ENCODE measurements at regions not wholly inside any gene's neighbourhood (a gene's known extent, or its start where the extent isn't known, plus 50 kb on each side); places are given as distances from the start of the nearest gene placed in this dataset.
"Not testable (repeated sequence)": the region's sequence is repeated elsewhere in the genome, so short reads cannot be mapped to it uniquely, and the experiment has no call there.

GRCh38 chr7:53596230-53596629 is 560.8 kb downstream of the POM121L12 start:
- TF ChIP-seq Cebpa-rat (IDR thresholded peaks at IDR 0.05): no peak
- no peak overlapping the region for H3K4me3 ChIP-seq
- H3K27me3 ChIP-seq: no peaks in the 10 kb centered on the region
- H4K20me1 ChIP-seq: no peaks in the 10 kb centered on the region
- H3K36me3 ChIP-seq: no peaks in the 10 kb centered on the region
- no peak overlapping the region for H3K4me2 ChIP-seq
- no peak overlapping the region for H3K9ac ChIP-seq
- no peaks in the 10 kb centered on the region for H3K4me1 ChIP-seq
- H3K27ac ChIP-seq: no peak overlapping the region
- no peaks in the 10 kb centered on the region for H3K9me3 ChIP-seq

- Histone ChIP-seq H3K4me2 (no peak overlapping the region), H3K9ac (no peak overlapping the region), H3K4me3 (no peak overlapping the region), H3K36me3 (no peaks in the 10 kb centered on the region), H4K20me1 (no peaks in the 10 kb centered on the region), H3K4me1 (no peaks in the 10 kb centered on the region), H3K27ac (no peak overlapping the region), H3K9me3 (no peaks in the 10 kb centered on the region), H3K27me3 (no peaks in the 10 kb centered on the region)
- TF ChIP-seq Cebpa-rat (IDR thresholded peaks at IDR 0.05): no peak
Observed at GRCh38 chr7:53600296-53600695, 564.9 kb downstream of the POM121L12 start.

- TF ChIP-seq Cebpa-rat (IDR thresholded peaks at IDR 0.05): no peak
- Histone ChIP-seq H3K36me3 (no peaks in the 10 kb centered on the region), H3K27ac (no peak overlapping the region), H3K4me2 (no peak overlapping the region), H3K4me1 (no peaks in the 10 kb centered on the region), H3K4me3 (no peak overlapping the region), H3K27me3 (no peaks in the 10 kb centered on the region), H4K20me1 (no peaks in the 10 kb centered on the region), H3K9me3 (no peaks in the 10 kb centered on the region), H3K9ac (no peak overlapping the region)
Observed at GRCh38 chr7:53602817-53603418, 567.5 kb downstream of the POM121L12 start.

GRCh38 chr7:53603461-53603860 is 568.0 kb downstream of the POM121L12 start:
- Histone ChIP-seq H4K20me1 (no peaks in the 10 kb centered on the region), H3K4me3 (no peak overlapping the region), H3K4me1 (no peaks in the 10 kb centered on the region), H3K4me2 (no peak overlapping the region), H3K36me3 (no peaks in the 10 kb centered on the region), H3K9me3 (no peaks in the 10 kb centered on the region), H3K27ac (no peak overlapping the region), H3K9ac (no peak overlapping the region), H3K27me3 (no peaks in the 10 kb centered on the region)
- no peak for TF ChIP-seq Cebpa-rat (IDR thresholded peaks at IDR 0.05)

- Histone ChIP-seq H3K36me3 (no peaks in the 10 kb centered on the region), H4K20me1 (no peaks in the 10 kb centered on the region), H3K27ac (no peak overlapping the region), H3K4me3 (no peak overlapping the region), H3K9ac (no peak overlapping the region), H3K4me1 (no peaks in the 10 kb centered on the region), H3K27me3 (no peaks in the 10 kb centered on the region), H3K9me3 (no peaks in the 10 kb centered on the region), H3K4me2 (no peak overlapping the region)
- no peak for TF ChIP-seq Cebpa-rat (IDR thresholded peaks at IDR 0.05)
Observed at GRCh38 chr7:53604201-53604600, 568.8 kb downstream of the POM121L12 start.

GRCh38 chr7:53607961-53608360 is 572.5 kb downstream of the POM121L12 start:
- Histone ChIP-seq H3K9ac (no peak overlapping the region), H3K27ac (no peak overlapping the region), H3K4me3 (no peak overlapping the region), H3K36me3 (no peaks in the 10 kb centered on the region), H3K9me3 (no peaks in the 10 kb centered on the region), H4K20me1 (no peaks in the 10 kb centered on the region), H3K27me3 (no peaks in the 10 kb centered on the region), H3K4me1 (no peaks in the 10 kb centered on the region), H3K4me2 (no peak overlapping the region)
- TF ChIP-seq Cebpa-rat (IDR thresholded peaks at IDR 0.05): no peak

GRCh38 chr7:53609185-53609584 is 573.8 kb downstream of the POM121L12 start:
- H3K4me1 ChIP-seq: no peaks in the 10 kb centered on the region
- H3K9me3 ChIP-seq: no peaks in the 10 kb centered on the region
- no peak overlapping the region for H3K9ac ChIP-seq
- no peak overlapping the region for H3K4me3 ChIP-seq
- no peaks in the 10 kb centered on the region for H4K20me1 ChIP-seq
- no peak overlapping the region for H3K27ac ChIP-seq
- no peaks in the 10 kb centered on the region for H3K36me3 ChIP-seq
- no peaks in the 10 kb centered on the region for H3K27me3 ChIP-seq
- H3K4me2 ChIP-seq: no peak overlapping the region
- TF ChIP-seq Cebpa-rat (IDR thresholded peaks at IDR 0.05): no peak

GRCh38 chr7:53611043-53611442 is 575.6 kb downstream of the POM121L12 start:
- H3K4me3 ChIP-seq: no peak overlapping the region
- TF ChIP-seq Cebpa-rat (IDR thresholded peaks at IDR 0.05): no peak
- H3K9ac ChIP-seq: no peak overlapping the region

GRCh38 chr7:53624356-53624755 is 588.9 kb downstream of the POM121L12 start:
- H4K20me1 ChIP-seq: no peaks in the 10 kb centered on the region

More at GRCh38 chr7:53611043-53611442, 575.6 kb downstream of the POM121L12 start:
- no peak overlapping the region for H3K27ac ChIP-seq
- H3K36me3 ChIP-seq: no peaks in the 10 kb centered on the region
- H3K9me3 ChIP-seq: no peaks in the 10 kb centered on the region
- no peaks in the 10 kb centered on the region for H4K20me1 ChIP-seq
- no peaks in the 10 kb centered on the region for H3K4me1 ChIP-seq
- no peak overlapping the region for H3K4me2 ChIP-seq
- H3K27me3 ChIP-seq: no peaks in the 10 kb centered on the region

GRCh38 chr7:53628775-53629174 is 593.3 kb downstream of the POM121L12 start:
- Histone ChIP-seq H3K4me1 (no peaks in the 10 kb centered on the region), H4K20me1 (no peaks in the 10 kb centered on the region), H3K4me3 (no peak overlapping the region), H3K27ac (no peak overlapping the region), H3K27me3 (no peaks in the 10 kb centered on the region), H3K9ac (no peak overlapping the region), H3K9me3 (no peaks in the 10 kb centered on the region), H3K4me2 (no peak overlapping the region), H3K36me3 (no peaks in the 10 kb centered on the region)
- TF ChIP-seq Cebpa-rat (IDR thresholded peaks at IDR 0.05): no peak

More at GRCh38 chr7:53624356-53624755, 588.9 kb downstream of the POM121L12 start:
- Histone ChIP-seq H3K36me3 (no peaks in the 10 kb centered on the region), H3K27ac (no peak overlapping the region), H3K4me2 (no peak overlapping the region), H3K9ac (no peak overlapping the region), H3K4me3 (no peak overlapping the region), H3K4me1 (no peaks in the 10 kb centered on the region), H3K9me3 (no peaks in the 10 kb centered on the region), H3K27me3 (no peaks in the 10 kb centered on the region)
- TF ChIP-seq Cebpa-rat (IDR thresholded peaks at IDR 0.05): no peak

GRCh38 chr7:53635251-53635650 is 599.8 kb downstream of the POM121L12 start:
- not testable (repeated sequence) for H3K36me3 ChIP-seq, H3K27ac ChIP-seq, H3K4me1 ChIP-seq, H3K4me2 ChIP-seq, H3K9me3 ChIP-seq, H3K9ac ChIP-seq, H4K20me1 ChIP-seq, H3K4me3 ChIP-seq, H3K27me3 ChIP-seq
